HG03039 (cell line): ENCODE measurements at regions not wholly inside any gene's neighbourhood (a gene's known extent, or its start where the extent isn't known, plus 50 kb on each side); places are given as distances from the start of the nearest gene placed in this dataset.
"Not testable (repeated sequence)": the region's sequence is repeated elsewhere in the genome, so short reads cannot be mapped to it uniquely, and the experiment has no call there.

Source experiments
- ATAC-seq: cut with Tn5 transposase; IDR thresholded peaks from one replicate; pipeline ENCODE4 v1.9.1; 2021; ENCODE audit warnings: mild to moderate bottlenecking, moderate library complexity; ENCODE audit not compliant: unreplicated experiment

- not testable (repeated sequence) for ATAC-seq
Measured at GRCh38 chrY:18325499-18326279, 220.8 kb upstream of the HSFY1 start.

- peak; percentile 62 for ATAC-seq
Measured at GRCh38 chrY:18326280-18326875, 220.1 kb upstream of the HSFY1 start.

DNA sequence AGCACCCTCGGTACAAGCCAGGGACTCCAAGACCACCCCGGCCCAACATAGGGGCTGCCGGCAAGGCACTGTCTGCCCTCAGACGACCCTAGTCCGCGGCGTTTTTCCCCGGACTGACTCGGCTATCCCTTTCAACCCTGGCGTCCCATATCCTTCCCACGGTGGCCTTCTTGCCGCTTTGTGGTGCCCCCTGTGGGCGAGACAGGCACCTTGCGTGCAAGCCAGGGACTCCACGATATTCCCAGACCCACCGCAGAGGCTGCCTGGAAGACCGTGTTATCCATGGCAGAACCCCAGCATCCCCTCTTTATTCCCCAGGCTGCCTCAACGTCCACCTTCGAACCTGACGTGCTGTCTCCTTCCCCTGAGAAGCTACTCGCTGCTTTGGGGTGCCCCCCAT is 204.0 kb upstream of the HSFY1 start:
- ATAC-seq: not testable (repeated sequence)
